NCI-H2029 treated with DMSO at 0.1 percent for 48 hours (cell line): ENCODE measurements at regions not wholly inside any gene's neighbourhood (a gene's known extent, or its start where the extent isn't known, plus 50 kb on each side); places are given as distances from the start of the nearest gene placed in this dataset.

Experiments used
- DNase-seq: peaks from one replicate; lab custom pipeline; 2025; lab: John Stamatoyannopoulos, UW

- DNase-seq, result no peak
These were observed 521.5 kb upstream of the ZFHX3 start for GRCh38 chr16:73569266-73569980.

GRCh38 chr16:73568769-73569168, 520.8 kb upstream of the ZFHX3 start:
- no peak for DNase-seq

- no peak for DNase-seq
These were observed 518.0 kb upstream of the ZFHX3 start for GRCh38 chr16:73565925-73566324.

GRCh38 chr16:73565263-73565662, 517.3 kb upstream of the ZFHX3 start:
- no peak for DNase-seq

- DNase-seq, result no peak
These were observed 515.8 kb upstream of the ZFHX3 start for GRCh38 chr16:73563709-73564108.

- no peak for DNase-seq
These were observed 512.6 kb upstream of the ZFHX3 start for GRCh38 chr16:73560497-73560896.

GRCh38 chr16:73558219-73558618, 510.3 kb upstream of the ZFHX3 start:
- DNase-seq, result no peak

GRCh38 chr16:73553941-73554660, 506.2 kb upstream of the ZFHX3 start:
- no peak for DNase-seq

- no peak for DNase-seq
These were observed 502.2 kb upstream of the ZFHX3 start for GRCh38 chr16:73549984-73550631.

- DNase-seq, result no peak
These were observed 499.9 kb upstream of the ZFHX3 start for GRCh38 chr16:73547552-73548403.

- DNase-seq, result no peak
These were observed 498.5 kb upstream of the ZFHX3 start for GRCh38 chr16:73546341-73546845.

GRCh38 chr16:73545755-73546154, 497.8 kb upstream of the ZFHX3 start:
- no peak for DNase-seq

- DNase-seq, result no peak
These were observed 497.4 kb upstream of the ZFHX3 start for GRCh38 chr16:73545290-73545689.

- no peak for DNase-seq
These were observed 496.9 kb upstream of the ZFHX3 start for GRCh38 chr16:73544826-73545225.

- DNase-seq, result no peak
These were observed 496.2 kb upstream of the ZFHX3 start for GRCh38 chr16:73543970-73544599.

GRCh38 chr16:73543331-73543969, 495.5 kb upstream of the ZFHX3 start:
- DNase-seq, result no peak

- DNase-seq, result no peak
These were observed 495.0 kb upstream of the ZFHX3 start for GRCh38 chr16:73542885-73543284.

- no peak for DNase-seq
These were observed 490.0 kb upstream of the ZFHX3 start for GRCh38 chr16:73537921-73538320.

GRCh38 chr16:73536931-73537330, 489.0 kb upstream of the ZFHX3 start:
- no peak for DNase-seq

GRCh38 chr16:73531021-73531420, 483.1 kb upstream of the ZFHX3 start:
- DNase-seq, result no peak

- DNase-seq, result no peak
These were observed 482.6 kb upstream of the ZFHX3 start for GRCh38 chr16:73530529-73530928.
